ENCODE measurements at regions not wholly inside any gene's neighbourhood (a gene's known extent, or its start where the extent isn't known, plus 50 kb on each side); places are given as distances from the start of the nearest gene placed in this dataset.

- no peak overlapping the region for H3K4me3 Mint-ChIP-seq
- H3K36me3 Mint-ChIP-seq = no peaks in the 10 kb centered on the region
- no peaks in the 10 kb centered on the region for H3K9me3 Mint-ChIP-seq
- no peak for DNase-seq (ENCODE audit: low spot score in 2 of 2)
- ATAC-seq = peak; percentile 90
- no peaks in the 10 kb centered on the region for H3K4me1 Mint-ChIP-seq
- no peak overlapping the region for H3K27ac Mint-ChIP-seq
These were observed 138.8 kb upstream of the IL15 start for GRCh38 chr4:141497627-141498026.

- H3K36me3 Mint-ChIP-seq = no peaks in the 10 kb centered on the region
- H3K4me3 Mint-ChIP-seq = no peak overlapping the region
- ATAC-seq (no peak), DNase-seq (ENCODE audit: low spot score in 2 of 2) (no peak)
- no peak overlapping the region for H3K27ac Mint-ChIP-seq
- no peaks in the 10 kb centered on the region for H3K4me1 Mint-ChIP-seq
- no peaks in the 10 kb centered on the region for H3K9me3 Mint-ChIP-seq
These were observed 137.0 kb upstream of the IL15 start for GRCh38 chr4:141499261-141499853.

- Mint-ChIP-seq H3K36me3 (no peaks in the 10 kb centered on the region), H3K27ac (no peak overlapping the region), H3K4me1 (no peaks in the 10 kb centered on the region), H3K9me3 (no peaks in the 10 kb centered on the region), H3K4me3 (no peak overlapping the region)
- no peak for ATAC-seq
- DNase-seq (ENCODE audit: low spot score in 2 of 2) = no peak
These were observed 135.0 kb upstream of the IL15 start for GRCh38 chr4:141501395-141501794.

- no peaks in the 10 kb centered on the region for H3K36me3 Mint-ChIP-seq
- DNase-seq (ENCODE audit: low spot score in 2 of 2) (no peak), ATAC-seq (no peak)
- no peaks in the 10 kb centered on the region for H3K9me3 Mint-ChIP-seq
- H3K4me3 Mint-ChIP-seq = no peak overlapping the region
- H3K27ac Mint-ChIP-seq = no peak overlapping the region
- no peaks in the 10 kb centered on the region for H3K4me1 Mint-ChIP-seq
These were observed 134.5 kb upstream of the IL15 start for GRCh38 chr4:141501931-141502330.

- Mint-ChIP-seq H3K9me3 (no peaks in the 10 kb centered on the region), H3K36me3 (no peaks in the 10 kb centered on the region), H3K27ac (no peak overlapping the region), H3K4me3 (no peak overlapping the region), H3K4me1 (no peaks in the 10 kb centered on the region)
- DNase-seq (ENCODE audit: low spot score in 2 of 2) (no peak), ATAC-seq (no peak)
These were observed 133.6 kb upstream of the IL15 start for GRCh38 chr4:141502755-141503154.

- H3K36me3 Mint-ChIP-seq = no peaks in the 10 kb centered on the region
- peaks cover 1% of the 10 kb centered on the region for H3K9me3 Mint-ChIP-seq
- no peak for ATAC-seq
- H3K4me1 Mint-ChIP-seq = no peaks in the 10 kb centered on the region
- H3K4me3 Mint-ChIP-seq = no peak overlapping the region
- DNase-seq (ENCODE audit: low spot score in 2 of 2) = no peak
- H3K27ac Mint-ChIP-seq = no peak overlapping the region
These were observed 133.1 kb upstream of the IL15 start for GRCh38 chr4:141503260-141503659.

GRCh38 chr4:141511055-141511454 lies 125.3 kb upstream of the IL15 start:
- no peak overlapping the region for H3K4me3 Mint-ChIP-seq
- no peaks in the 10 kb centered on the region for H3K4me1 Mint-ChIP-seq
- no peaks in the 10 kb centered on the region for H3K36me3 Mint-ChIP-seq
- ATAC-seq (no peak), DNase-seq (ENCODE audit: low spot score in 2 of 2) (no peak)
- H3K9me3 Mint-ChIP-seq = peaks cover 9% of the 10 kb centered on the region
- no peak overlapping the region for H3K27ac Mint-ChIP-seq

- ATAC-seq (no peak), DNase-seq (ENCODE audit: low spot score in 2 of 2) (no peak)
- Mint-ChIP-seq H3K36me3 (no peaks in the 10 kb centered on the region), H3K4me1 (no peaks in the 10 kb centered on the region), H3K27ac (no peak overlapping the region), H3K9me3 (peaks cover 4% of the 10 kb centered on the region), H3K4me3 (no peak overlapping the region)
These were observed 122.5 kb upstream of the IL15 start for GRCh38 chr4:141513866-141514265.

GRCh38 chr4:141518222-141518621 lies 118.2 kb upstream of the IL15 start:
- DNase-seq (ENCODE audit: low spot score in 2 of 2) = no peak
- H3K4me3 Mint-ChIP-seq = no peak overlapping the region
- H3K9me3 Mint-ChIP-seq = no peaks in the 10 kb centered on the region
- H3K27ac Mint-ChIP-seq = no peak overlapping the region
- no peaks in the 10 kb centered on the region for H3K36me3 Mint-ChIP-seq
- peaks cover 5% of the 10 kb centered on the region for H3K4me1 Mint-ChIP-seq
- no peak for ATAC-seq

GRCh38 chr4:141524116-141524515 lies 112.3 kb upstream of the IL15 start:
- ATAC-seq = no peak
- no peak for DNase-seq (ENCODE audit: low spot score in 2 of 2)
- H3K36me3 Mint-ChIP-seq = no peaks in the 10 kb centered on the region
- no peak overlapping the region for H3K4me3 Mint-ChIP-seq
- no peak overlapping the region for H3K27ac Mint-ChIP-seq
- H3K4me1 Mint-ChIP-seq = peaks cover 5% of the 10 kb centered on the region
- H3K9me3 Mint-ChIP-seq = peaks cover 3% of the 10 kb centered on the region

- Mint-ChIP-seq H3K9me3 (peaks cover 6% of the 10 kb centered on the region), H3K4me3 (no peak overlapping the region), H3K36me3 (no peaks in the 10 kb centered on the region), H3K4me1 (peaks cover 5% of the 10 kb centered on the region), H3K27ac (no peak overlapping the region)
- DNase-seq (ENCODE audit: low spot score in 2 of 2) = no peak
- ATAC-seq = no peak
These were observed 111.5 kb upstream of the IL15 start for GRCh38 chr4:141524841-141525240.

- peaks cover 8% of the 10 kb centered on the region for H3K9me3 Mint-ChIP-seq
- ATAC-seq (no peak), DNase-seq (ENCODE audit: low spot score in 2 of 2) (no peak)
- H3K4me3 Mint-ChIP-seq = no peak overlapping the region
- no peaks in the 10 kb centered on the region for H3K4me1 Mint-ChIP-seq
- H3K36me3 Mint-ChIP-seq = no peaks in the 10 kb centered on the region
- no peak overlapping the region for H3K27ac Mint-ChIP-seq
These were observed 105.8 kb upstream of the IL15 start for GRCh38 chr4:141530627-141531026.

- ATAC-seq (no peak), DNase-seq (ENCODE audit: low spot score in 2 of 2) (no peak)
- peaks cover 2% of the 10 kb centered on the region for H3K9me3 Mint-ChIP-seq
- no peaks in the 10 kb centered on the region for H3K4me1 Mint-ChIP-seq
- no peak overlapping the region for H3K4me3 Mint-ChIP-seq
- H3K27ac Mint-ChIP-seq = no peak overlapping the region
- H3K36me3 Mint-ChIP-seq = no peaks in the 10 kb centered on the region
These were observed 101.4 kb upstream of the IL15 start for GRCh38 chr4:141534985-141535384.

GRCh38 chr4:141538001-141538400 lies 98.4 kb upstream of the IL15 start:
- ATAC-seq (no peak), DNase-seq (ENCODE audit: low spot score in 2 of 2) (no peak)
- no peak overlapping the region for H3K4me3 Mint-ChIP-seq
- no peaks in the 10 kb centered on the region for H3K36me3 Mint-ChIP-seq
- no peak overlapping the region for H3K27ac Mint-ChIP-seq
- no peaks in the 10 kb centered on the region for H3K9me3 Mint-ChIP-seq
- no peaks in the 10 kb centered on the region for H3K4me1 Mint-ChIP-seq

GRCh38 chr4:141540643-141541042 lies 95.7 kb upstream of the IL15 start:
- DNase-seq (ENCODE audit: low spot score in 2 of 2) (no peak), ATAC-seq (no peak)
- H3K4me1 Mint-ChIP-seq = no peaks in the 10 kb centered on the region
- H3K27ac Mint-ChIP-seq = no peak overlapping the region
- H3K9me3 Mint-ChIP-seq = no peaks in the 10 kb centered on the region
- no peaks in the 10 kb centered on the region for H3K36me3 Mint-ChIP-seq
- no peak overlapping the region for H3K4me3 Mint-ChIP-seq

- DNase-seq (ENCODE audit: low spot score in 2 of 2) (no peak), ATAC-seq (no peak)
- Mint-ChIP-seq H3K9me3 (no peaks in the 10 kb centered on the region), H3K27ac (no peak overlapping the region), H3K4me3 (no peak overlapping the region), H3K4me1 (no peaks in the 10 kb centered on the region), H3K36me3 (no peaks in the 10 kb centered on the region)
These were observed 94.5 kb upstream of the IL15 start for GRCh38 chr4:141541851-141542250.

GRCh38 chr4:141543176-141543575 lies 93.2 kb upstream of the IL15 start:
- DNase-seq (ENCODE audit: low spot score in 2 of 2) = no peak
- H3K9me3 Mint-ChIP-seq = no peaks in the 10 kb centered on the region
- no peak for ATAC-seq
- H3K27ac Mint-ChIP-seq = no peak overlapping the region
- H3K4me3 Mint-ChIP-seq = no peak overlapping the region
- no peaks in the 10 kb centered on the region for H3K4me1 Mint-ChIP-seq
- no peaks in the 10 kb centered on the region for H3K36me3 Mint-ChIP-seq

All from stimulated activated effector memory CD8-positive, alpha-beta T cell treated with anti-CD3 and anti-CD28 coated beads, Interleukin-12 subunit alpha, Interleukin-12 subunit beta, amount 100 ng/mL, for 72 hours (primary cell).